ENCODE measurements at regions not wholly inside any gene's neighbourhood (a gene's known extent, or its start where the extent isn't known, plus 50 kb on each side); places are given as distances from the start of the nearest gene placed in this dataset.

GRCh38 chr12:30108666-30109065, 324.9 kb upstream of the TMTC1 start:
- Histone ChIP-seq H3K27ac (ENCODE audit: extremely low read depth, low read depth, low read length) (no peak overlapping the region), H3K36me3 (ENCODE audit: control insufficient read depth in 2 of 2, insufficient read depth in 1 of 2, low read length in 2 of 2) (no peaks in the 10 kb centered on the region), H3K4me1 (ENCODE audit: control insufficient read depth, insufficient read depth, low read length) (no peaks in the 10 kb centered on the region), H3K4me3 (ENCODE audit: low read depth, low read length) (no peak overlapping the region), H3K9me3 (ENCODE audit: control insufficient read depth, insufficient read depth, low read depth, low read length) (no peaks in the 10 kb centered on the region)
- POLR2A ChIA-PET = no interaction called here
- CTCF ChIA-PET = no interaction called here
- TF ChIP-seq ZNF214 (tag by site-specific recombination; IDR thresholded peaks at IDR 0.05; ENCODE audit: borderline replicate concordance) = no peak
- TF ChIP-seq ZBTB7A (tag by site-specific recombination; IDR thresholded peaks at IDR 0.05; ENCODE audit: low read depth) = no peak
- TF ChIP-seq, protein P1, sequence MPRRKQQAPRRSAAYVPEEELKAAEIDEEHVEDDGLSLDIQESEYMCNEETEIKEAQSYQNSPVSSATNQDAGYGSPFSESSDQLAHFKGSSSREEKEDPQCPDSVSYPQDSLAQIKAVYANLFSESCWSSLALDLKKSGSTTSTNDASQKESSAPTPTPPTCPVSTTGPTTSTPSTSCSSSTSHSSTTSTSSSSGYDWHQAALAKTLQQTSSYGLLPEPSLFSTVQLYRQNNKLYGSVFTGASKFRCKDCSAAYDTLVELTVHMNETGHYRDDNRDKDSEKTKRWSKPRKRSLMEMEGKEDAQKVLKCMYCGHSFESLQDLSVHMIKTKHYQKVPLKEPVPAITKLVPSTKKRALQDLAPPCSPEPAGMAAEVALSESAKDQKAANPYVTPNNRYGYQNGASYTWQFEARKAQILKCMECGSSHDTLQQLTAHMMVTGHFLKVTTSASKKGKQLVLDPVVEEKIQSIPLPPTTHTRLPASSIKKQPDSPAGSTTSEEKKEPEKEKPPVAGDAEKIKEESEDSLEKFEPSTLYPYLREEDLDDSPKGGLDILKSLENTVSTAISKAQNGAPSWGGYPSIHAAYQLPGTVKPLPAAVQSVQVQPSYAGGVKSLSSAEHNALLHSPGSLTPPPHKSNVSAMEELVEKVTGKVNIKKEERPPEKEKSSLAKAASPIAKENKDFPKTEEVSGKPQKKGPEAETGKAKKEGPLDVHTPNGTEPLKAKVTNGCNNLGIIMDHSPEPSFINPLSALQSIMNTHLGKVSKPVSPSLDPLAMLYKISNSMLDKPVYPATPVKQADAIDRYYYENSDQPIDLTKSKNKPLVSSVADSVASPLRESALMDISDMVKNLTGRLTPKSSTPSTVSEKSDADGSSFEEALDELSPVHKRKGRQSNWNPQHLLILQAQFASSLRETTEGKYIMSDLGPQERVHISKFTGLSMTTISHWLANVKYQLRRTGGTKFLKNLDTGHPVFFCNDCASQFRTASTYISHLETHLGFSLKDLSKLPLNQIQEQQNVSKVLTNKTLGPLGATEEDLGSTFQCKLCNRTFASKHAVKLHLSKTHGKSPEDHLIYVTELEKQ (tag by site-specific recombination; IDR thresholded peaks at IDR 0.05; ENCODE audit: borderline replicate concordance) = no peak
- TF ChIP-seq MYNN (tag by site-specific recombination; IDR thresholded peaks at IDR 0.05; ENCODE audit: borderline replicate concordance) = no peak
- TF ChIP-seq ZNF529 (tag by site-specific recombination; IDR thresholded peaks at IDR 0.05; ENCODE audit: insufficient replicate concordance) = no peak
- no peak for TF ChIP-seq ZNF148 (tag by site-specific recombination; IDR thresholded peaks at IDR 0.05; ENCODE audit: borderline replicate concordance)
- TF ChIP-seq ZSCAN18 (tag by site-specific recombination; IDR thresholded peaks at IDR 0.05) = no peak
- TF ChIP-seq ZNF391 (tag by site-specific recombination; IDR thresholded peaks at IDR 0.05; ENCODE audit: borderline replicate concordance, low read depth) = no peak
- no peak for TF ChIP-seq HOXA7 (CRISPR knock-in tag; IDR thresholded peaks at IDR 0.05; ENCODE audit: borderline replicate concordance)

DNA sequence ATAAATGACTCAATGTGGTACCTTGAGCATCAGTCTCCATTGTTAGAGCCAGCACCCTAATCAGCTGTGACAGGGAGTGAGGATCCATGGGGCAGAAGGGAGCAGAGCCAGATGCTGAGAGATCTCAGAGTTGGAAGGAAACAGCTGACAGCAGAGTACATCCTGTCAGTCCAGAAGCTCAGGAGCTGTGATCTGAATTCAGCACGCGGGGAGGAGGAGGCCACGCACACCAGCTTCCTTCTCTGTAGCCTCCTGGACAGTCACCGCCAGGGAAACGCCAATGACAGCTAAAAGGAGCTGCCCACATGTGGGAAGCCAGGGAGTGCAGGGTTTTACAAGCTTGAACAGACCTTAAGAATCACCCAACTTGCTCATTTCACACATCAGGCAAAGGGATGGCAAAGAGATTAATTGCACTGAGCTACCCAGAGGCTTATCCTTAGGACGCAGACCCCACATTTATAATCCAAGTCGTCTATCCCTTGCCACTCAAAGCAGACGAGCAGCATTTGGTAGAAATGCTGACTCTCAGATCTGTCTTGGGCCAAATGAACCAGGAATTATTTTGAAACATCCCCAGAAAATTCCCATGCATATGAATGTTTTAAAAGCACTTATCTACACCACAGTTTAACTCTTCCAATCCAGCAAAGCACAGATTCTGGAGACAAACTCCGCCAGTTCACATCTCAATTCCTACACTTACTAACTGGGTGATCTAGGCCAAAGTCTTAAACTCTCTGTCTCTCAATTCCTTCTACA, 322.6 kb upstream of the TMTC1 start:
- Histone ChIP-seq H3K9me3 (ENCODE audit: control insufficient read depth, insufficient read depth, low read depth, low read length) (no peaks in the 10 kb centered on the region), H3K4me1 (ENCODE audit: control insufficient read depth, insufficient read depth, low read length) (no peaks in the 10 kb centered on the region), H3K36me3 (ENCODE audit: control insufficient read depth in 2 of 2, insufficient read depth in 1 of 2, low read length in 2 of 2) (no peaks in the 10 kb centered on the region), H3K4me3 (ENCODE audit: low read depth, low read length) (no peak overlapping the region), H3K27ac (ENCODE audit: extremely low read depth, low read depth, low read length) (no peak overlapping the region)
- TF ChIP-seq ZNF571 (tag by site-specific recombination; IDR thresholded peaks at IDR 0.05) (no peak), SCRT1 (tag by site-specific recombination; IDR thresholded peaks at IDR 0.05; ENCODE audit: borderline replicate concordance) (no peak), ZSCAN18 (tag by site-specific recombination; IDR thresholded peaks at IDR 0.05) (no peak), ZNF473 (tag by site-specific recombination; IDR thresholded peaks at IDR 0.05) (no peak), HOXC10 (CRISPR knock-in tag; IDR thresholded peaks at IDR 0.05) (no peak), PBX3 (CRISPR knock-in tag; IDR thresholded peaks at IDR 0.05) (no peak), FEZF1 (tag by site-specific recombination; IDR thresholded peaks at IDR 0.05) (no peak)
- ChIA-PET POLR2A (no interaction called here), CTCF (interaction anchor here (0.6 kb wide), 1 partner anchor 589 kb away, joined by 4 read pairs; the partner anchor contains the start of gene IPO8)

Data from HEK293 (cell line).